Urinary bladder (tissue), 3 donors: ENCODE measurements at regions not wholly inside any gene's neighbourhood (a gene's known extent, or its start where the extent isn't known, plus 50 kb on each side); places are given as distances from the start of the nearest gene placed in this dataset.

Experiments
- DNase-seq: peaks from one replicate; pipeline ENCODE4 v3.0.0-alpha.2; 2015; ENCODE audit errors: extremely low spot score
- H3K27ac ChIP-seq: one replicate; pipeline ENCODE4 v1.5.1; 2013; ENCODE audit warnings: low read depth, mild to moderate bottlenecking, moderate library complexity
- H3K36me3 ChIP-seq: one replicate; pipeline ENCODE4 v1.6.1; 2013; ENCODE audit warnings: mild to moderate bottlenecking, moderate library complexity; ENCODE audit not compliant: insufficient read depth
- H3K4me1 ChIP-seq: one replicate; pipeline ENCODE4 v1.6.1; 2013; ENCODE audit warnings: mild to moderate bottlenecking, moderate library complexity; ENCODE audit not compliant: insufficient read depth
- H3K4me3 ChIP-seq: one replicate; pipeline ENCODE4 v1.5.1; 2013; ENCODE audit warnings: low read depth, low read length
- WGBS: extraction: QIAGEN DNeasy Blood & Tissue Kit; methylation state at CpG from one replicate; pipeline ENCODE4 v1.1.7; 2013; 5-methylcytosine and 5-hydroxymethylcytosine counted together
- donor health status: healthy with polysubstance abuse.
- donor health status: healthy.

DNA sequence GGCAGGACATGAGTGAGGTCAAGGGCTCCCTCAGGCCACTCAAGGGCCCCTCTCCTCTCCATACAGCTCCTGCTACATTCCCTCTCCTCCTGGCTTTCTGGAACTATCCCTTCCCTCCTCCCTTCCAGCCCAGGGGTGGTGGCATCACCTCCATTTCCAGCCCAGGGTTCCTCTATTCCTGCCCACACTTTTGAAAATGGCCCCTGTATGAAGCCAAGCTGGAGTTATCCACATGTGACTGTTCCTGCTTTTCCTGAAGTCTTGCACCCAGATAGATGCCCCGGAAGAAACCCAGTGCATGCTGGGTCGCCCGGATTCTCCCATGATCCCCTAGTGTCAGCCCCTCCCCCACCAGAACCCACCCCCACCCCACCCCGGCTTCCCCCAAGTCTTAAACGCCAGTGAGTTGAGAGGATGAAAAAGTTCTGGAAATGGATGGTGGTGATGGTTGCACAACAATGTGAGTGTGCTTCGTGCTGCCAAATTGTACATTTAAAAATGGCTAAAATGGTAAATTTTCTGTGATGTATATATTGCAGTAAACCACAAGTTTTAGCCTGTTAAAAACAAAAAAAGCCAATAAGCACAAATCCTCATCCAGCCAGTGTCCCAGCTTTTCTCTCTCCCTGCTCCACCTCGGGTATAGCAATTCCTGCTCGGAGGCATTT lies 136.9 kb downstream of the SCARB1 start:
- no peak overlapping the region for H3K4me3 ChIP-seq
- DNase-seq = no peak
- H3K27ac ChIP-seq = no peak overlapping the region
- 76% methylated on average over 8 of the region's 8 CpGs for WGBS
- no peaks in the 10 kb centered on the region for H3K4me1 ChIP-seq
- H3K36me3 ChIP-seq = no peaks in the 10 kb centered on the region

- DNase-seq = no peak
- H3K4me3 ChIP-seq = no peak overlapping the region
These were observed 137.9 kb downstream of the SCARB1 start for GRCh38 chr12:124725597-124726237.

GRCh38 chr12:124725099-124725498 lies 138.6 kb downstream of the SCARB1 start:
- DNase-seq = no peak
- Histone ChIP-seq H3K36me3 (no peaks in the 10 kb centered on the region), H3K4me3 (no peak overlapping the region), H3K27ac (no peak overlapping the region), H3K4me1 (no peaks in the 10 kb centered on the region)
- WGBS = 84% methylated on average over 9 of the region's 9 CpGs

More at GRCh38 chr12:124725597-124726237, 137.9 kb downstream of the SCARB1 start:
- WGBS = 88% methylated on average over 7 of the region's 7 CpGs
- Histone ChIP-seq H3K36me3 (no peaks in the 10 kb centered on the region), H3K27ac (no peak overlapping the region), H3K4me1 (no peaks in the 10 kb centered on the region)

GRCh38 chr12:124722878-124723277 lies 140.8 kb downstream of the SCARB1 start:
- 92% methylated on average over 3 of the region's 3 CpGs for WGBS
- H3K4me1 ChIP-seq = no peaks in the 10 kb centered on the region
- no peaks in the 10 kb centered on the region for H3K36me3 ChIP-seq
- H3K27ac ChIP-seq = no peak overlapping the region
- H3K4me3 ChIP-seq = no peak overlapping the region
- no peak for DNase-seq

DNA sequence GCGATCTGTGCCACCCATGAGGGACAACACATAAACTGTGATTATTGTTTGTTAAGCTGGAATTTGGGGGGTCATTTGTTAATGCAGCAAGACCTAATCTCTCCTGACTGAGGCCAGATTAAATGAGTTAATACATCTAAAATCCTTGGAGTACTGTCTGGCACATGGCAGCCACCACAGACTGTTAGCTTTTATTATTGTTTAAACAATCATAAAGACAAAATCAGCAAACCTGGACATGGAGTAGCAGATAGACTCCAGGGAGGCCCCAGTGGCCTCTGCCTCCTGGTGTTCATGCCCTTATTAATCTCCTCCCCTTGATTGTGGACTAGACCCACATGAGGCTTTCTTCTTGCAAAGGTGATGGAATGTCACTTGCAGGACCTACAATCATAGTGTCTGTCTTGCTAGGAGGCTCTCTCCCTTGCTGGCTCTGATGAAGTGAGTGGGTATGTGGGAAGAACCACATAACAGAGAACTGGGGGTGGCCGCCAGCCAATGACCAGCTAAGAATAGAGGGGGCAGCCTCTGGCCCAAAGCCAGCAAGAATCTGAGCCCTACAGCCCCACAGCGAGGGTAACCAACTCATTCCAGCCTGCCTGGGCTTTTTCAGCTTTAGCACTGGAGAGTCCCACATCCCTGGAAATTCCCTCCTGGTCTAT lies 142.0 kb downstream of the SCARB1 start:
- Histone ChIP-seq H3K4me1 (no peaks in the 10 kb centered on the region), H3K36me3 (no peaks in the 10 kb centered on the region), H3K27ac (no peak overlapping the region), H3K4me3 (no peak overlapping the region)
- DNase-seq = no peak
- 73% methylated on average over 3 of the region's 3 CpGs for WGBS

GRCh38 chr12:124720681-124721500 lies 142.8 kb downstream of the SCARB1 start:
- Histone ChIP-seq H3K4me1 (no peaks in the 10 kb centered on the region), H3K4me3 (no peak overlapping the region), H3K36me3 (no peaks in the 10 kb centered on the region), H3K27ac (no peak overlapping the region)
- DNase-seq = peak; percentile 70
- 46% methylated on average over 16 of the region's 16 CpGs for whole genome bisulfite sequencing

GRCh38 chr12:124720004-124720680 lies 143.5 kb downstream of the SCARB1 start:
- WGBS = 52% methylated on average over 14 of the region's 14 CpGs

GRCh38 chr12:124719231-124719630 lies 144.4 kb downstream of the SCARB1 start:
- DNase-seq = no peak
- Histone ChIP-seq H3K4me3 (no peak overlapping the region), H3K4me1 (no peaks in the 10 kb centered on the region), H3K36me3 (no peaks in the 10 kb centered on the region), H3K27ac (no peak overlapping the region)
- WGBS = 92% methylated on average over 12 of the region's 12 CpGs

More at GRCh38 chr12:124720004-124720680, 143.5 kb downstream of the SCARB1 start:
- H3K4me3 ChIP-seq = no peak overlapping the region
- no peak overlapping the region for H3K27ac ChIP-seq
- no peak for DNase-seq
- H3K36me3 ChIP-seq = no peaks in the 10 kb centered on the region
- no peaks in the 10 kb centered on the region for H3K4me1 ChIP-seq

GRCh38 chr12:124718458-124718857 lies 145.2 kb downstream of the SCARB1 start:
- Histone ChIP-seq H3K36me3 (no peaks in the 10 kb centered on the region), H3K4me3 (no peak overlapping the region), H3K4me1 (no peaks in the 10 kb centered on the region), H3K27ac (no peak overlapping the region)
- 94% methylated on average over 8 of the region's 8 CpGs for WGBS
- DNase-seq = no peak

GRCh38 chr12:124718036-124718435 lies 145.6 kb downstream of the SCARB1 start:
- Histone ChIP-seq H3K4me3 (no peak overlapping the region), H3K4me1 (no peaks in the 10 kb centered on the region), H3K36me3 (no peaks in the 10 kb centered on the region), H3K27ac (no peak overlapping the region)
- 96% methylated on average over 14 of the region's 14 CpGs for WGBS
- no peak for DNase-seq

DNA sequence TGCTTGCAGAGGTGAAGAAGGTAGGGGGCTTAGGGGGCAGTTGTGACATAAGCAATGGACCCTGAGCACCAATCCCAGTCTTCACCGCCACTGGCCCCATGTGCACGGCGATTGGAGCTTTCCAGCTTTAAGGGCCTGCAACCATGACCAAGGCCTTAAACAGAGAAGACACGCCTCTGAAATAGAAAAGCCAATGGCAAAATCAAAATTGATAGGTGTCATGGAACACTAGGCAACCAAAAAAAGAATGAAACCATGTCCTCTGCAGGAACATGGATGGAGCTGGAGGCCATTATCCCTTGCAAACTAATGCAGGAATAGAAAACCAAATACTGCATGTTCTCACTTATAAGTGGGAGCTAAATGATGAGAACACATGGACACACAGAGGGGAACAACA lies 146.3 kb downstream of the SCARB1 start:
- H3K27ac ChIP-seq = no peak overlapping the region
- 97% methylated on average over 4 of the region's 4 CpGs for WGBS
- H3K4me1 ChIP-seq = no peaks in the 10 kb centered on the region
- no peak for DNase-seq
- H3K36me3 ChIP-seq = no peaks in the 10 kb centered on the region
- H3K4me3 ChIP-seq = no peak overlapping the region

- WGBS = 91% methylated on average over 22 of the region's 22 CpGs
- no peak for DNase-seq
- no peak overlapping the region for H3K4me3 ChIP-seq
- H3K4me1 ChIP-seq = no peaks in the 10 kb centered on the region
- no peaks in the 10 kb centered on the region for H3K36me3 ChIP-seq
- no peak overlapping the region for H3K27ac ChIP-seq
These were observed 147.2 kb downstream of the SCARB1 start for GRCh38 chr12:124716208-124717130.
